Fibroblast of the aortic adventitia (primary cell): ENCODE measurements at regions not wholly inside any gene's neighbourhood (a gene's known extent, or its start where the extent isn't known, plus 50 kb on each side); places are given as distances from the start of the nearest gene placed in this dataset.

ENCODE experiments used
- DNase-seq: peaks from one replicate; pipeline ENCODE4 v3.0.0-alpha.2; 2010; ENCODE audit warnings: low read depth
- H3K4me3 ChIP-seq: 2 replicates; pipeline ENCODE4 v1.5.1; 2011; ENCODE audit warnings: low read depth, mild to moderate bottlenecking, control low read depth, low read length, moderate library complexity
- TF ChIP-seq, protein P1 (sequence below): IDR thresholded peaks from 2 replicates; pipeline ENCODE4 v1.5.1; 2011; ENCODE audit warnings: mild to moderate bottlenecking, low read length, control low read depth, inconsistent platforms; ENCODE audit not compliant: insufficient read depth

DNA sequence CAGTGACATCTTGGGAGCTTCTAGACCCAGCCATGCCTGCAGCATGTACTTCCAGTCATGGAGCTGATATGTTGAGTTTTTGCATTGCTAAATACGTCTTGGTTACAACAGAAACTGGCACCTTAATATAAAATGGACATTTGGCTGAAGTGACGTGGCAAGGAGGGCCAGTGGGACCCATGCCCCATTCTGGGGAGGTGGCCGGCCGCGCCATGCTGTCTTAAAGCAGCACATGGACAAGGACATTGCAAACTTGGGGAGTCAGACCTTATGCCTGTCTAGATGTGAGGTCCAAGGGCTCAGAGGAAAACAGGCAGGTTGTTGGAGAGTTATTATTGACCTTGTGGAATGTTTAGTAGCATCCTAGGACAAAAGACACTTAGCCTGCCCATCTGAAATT, 588.0 kb upstream of the CDH4 start:
- DNase-seq = no peak
- TF ChIP-seq, protein P1, sequence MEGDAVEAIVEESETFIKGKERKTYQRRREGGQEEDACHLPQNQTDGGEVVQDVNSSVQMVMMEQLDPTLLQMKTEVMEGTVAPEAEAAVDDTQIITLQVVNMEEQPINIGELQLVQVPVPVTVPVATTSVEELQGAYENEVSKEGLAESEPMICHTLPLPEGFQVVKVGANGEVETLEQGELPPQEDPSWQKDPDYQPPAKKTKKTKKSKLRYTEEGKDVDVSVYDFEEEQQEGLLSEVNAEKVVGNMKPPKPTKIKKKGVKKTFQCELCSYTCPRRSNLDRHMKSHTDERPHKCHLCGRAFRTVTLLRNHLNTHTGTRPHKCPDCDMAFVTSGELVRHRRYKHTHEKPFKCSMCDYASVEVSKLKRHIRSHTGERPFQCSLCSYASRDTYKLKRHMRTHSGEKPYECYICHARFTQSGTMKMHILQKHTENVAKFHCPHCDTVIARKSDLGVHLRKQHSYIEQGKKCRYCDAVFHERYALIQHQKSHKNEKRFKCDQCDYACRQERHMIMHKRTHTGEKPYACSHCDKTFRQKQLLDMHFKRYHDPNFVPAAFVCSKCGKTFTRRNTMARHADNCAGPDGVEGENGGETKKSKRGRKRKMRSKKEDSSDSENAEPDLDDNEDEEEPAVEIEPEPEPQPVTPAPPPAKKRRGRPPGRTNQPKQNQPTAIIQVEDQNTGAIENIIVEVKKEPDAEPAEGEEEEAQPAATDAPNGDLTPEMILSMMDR = no peak
- H3K4me3 ChIP-seq = no peak overlapping the region

DNA sequence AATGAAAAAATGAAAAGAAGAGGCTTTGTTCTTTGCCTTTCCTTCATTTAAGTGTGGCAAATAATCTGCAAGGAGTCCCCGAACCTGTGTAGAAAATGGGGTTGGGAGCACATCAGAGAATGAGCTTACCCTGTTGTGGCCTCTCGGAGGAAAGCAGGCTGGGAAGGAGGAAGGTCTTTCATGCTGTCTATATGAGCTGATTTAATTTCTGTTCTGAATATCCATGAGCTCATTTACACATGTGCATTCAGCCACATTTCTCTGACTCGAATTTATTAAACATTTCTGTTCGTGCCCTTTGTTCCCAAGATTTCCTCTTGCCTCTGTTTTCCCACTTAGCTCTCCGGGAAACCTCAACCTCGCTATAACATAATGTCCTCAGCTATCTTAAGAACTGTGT, 584.4 kb upstream of the CDH4 start:
- no peak for DNase-seq
- TF ChIP-seq, protein P1 = no peak
- no peak overlapping the region for H3K4me3 ChIP-seq

DNA sequence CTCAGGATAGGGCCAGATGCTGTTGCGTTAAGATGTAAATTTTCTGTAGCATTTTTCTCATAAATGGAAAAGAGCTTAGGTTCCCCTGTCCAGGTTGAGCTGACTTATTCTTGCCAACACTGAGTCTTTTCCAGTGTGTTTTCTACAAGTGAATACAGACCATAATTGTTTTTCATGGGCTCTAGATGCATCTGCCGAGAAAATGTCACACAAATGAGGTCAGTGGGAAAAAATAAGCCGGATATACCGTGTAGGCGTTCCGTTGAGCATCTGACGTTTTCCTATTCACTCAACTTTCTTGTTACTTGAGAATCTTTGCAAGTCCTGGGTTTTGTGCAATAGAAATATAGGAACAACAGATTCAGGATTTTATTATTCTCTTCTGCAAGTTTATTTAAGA, 582.9 kb upstream of the CDH4 start:
- no peak for DNase-seq
- H3K4me3 ChIP-seq = no peak overlapping the region
- TF ChIP-seq, protein P1 = no peak

DNA sequence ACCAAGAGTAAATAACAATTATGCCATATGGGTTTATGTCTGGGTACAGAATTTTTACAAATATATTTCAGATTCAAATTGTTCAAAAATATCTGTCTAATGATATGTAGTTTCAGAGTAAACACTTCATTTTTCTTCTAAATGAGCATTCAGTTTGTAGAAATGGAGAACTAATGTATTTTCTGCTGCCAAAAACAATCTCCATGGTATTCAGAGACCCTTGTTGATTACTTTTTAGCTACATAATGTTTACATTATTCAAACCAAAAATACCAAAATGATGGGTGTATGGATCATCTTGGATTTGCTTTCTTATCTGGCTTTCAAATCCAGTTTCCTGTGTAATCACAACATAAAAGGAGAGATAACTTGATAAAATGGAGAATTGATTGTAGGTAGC, 576.0 kb upstream of the CDH4 start:
- TF ChIP-seq, protein P1 = no peak
- H3K4me3 ChIP-seq = no peak overlapping the region
- DNase-seq = no peak

DNA sequence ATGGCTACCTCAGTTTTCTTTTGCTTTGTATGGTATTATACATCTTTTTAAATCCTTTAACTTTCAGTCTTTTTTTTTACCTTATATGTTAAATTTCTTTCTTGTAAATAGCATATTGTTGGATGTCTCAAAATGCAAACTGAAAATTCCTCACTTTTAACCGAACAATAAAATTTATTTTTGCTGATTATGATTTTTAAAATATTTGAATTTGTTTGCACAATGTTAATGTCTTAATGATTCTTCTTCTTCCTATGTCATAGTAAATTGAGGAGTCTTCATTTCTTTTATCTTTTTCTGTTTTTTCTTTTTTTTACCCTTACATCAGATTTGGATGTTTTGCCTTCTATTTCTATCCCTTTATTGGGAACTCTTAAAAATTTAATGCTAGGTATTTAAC, 574.2 kb upstream of the CDH4 start:
- DNase-seq = no peak
- H3K4me3 ChIP-seq = no peak overlapping the region
- TF ChIP-seq, protein P1 = no peak

DNA sequence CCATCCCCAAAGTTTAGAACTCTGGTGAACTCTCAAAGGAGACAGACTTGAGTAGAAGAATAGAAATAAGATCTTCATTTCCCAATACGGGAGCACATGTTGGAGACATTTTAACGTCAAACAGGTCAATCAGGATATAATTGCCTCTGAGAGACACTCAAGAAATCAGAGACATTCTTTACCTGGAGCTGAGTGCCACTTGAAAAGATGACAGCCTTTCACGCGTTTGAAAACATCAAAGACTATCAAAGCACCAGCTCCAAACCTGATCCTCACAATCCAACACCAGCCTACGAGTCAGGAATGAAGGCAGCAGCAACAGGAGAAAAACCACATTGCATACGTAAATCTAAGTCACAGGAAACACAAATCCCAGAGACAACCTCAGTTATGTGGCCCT, 571.5 kb upstream of the CDH4 start:
- no peak overlapping the region for H3K4me3 ChIP-seq
- no peak for DNase-seq
- TF ChIP-seq, protein P1 = no peak

DNA sequence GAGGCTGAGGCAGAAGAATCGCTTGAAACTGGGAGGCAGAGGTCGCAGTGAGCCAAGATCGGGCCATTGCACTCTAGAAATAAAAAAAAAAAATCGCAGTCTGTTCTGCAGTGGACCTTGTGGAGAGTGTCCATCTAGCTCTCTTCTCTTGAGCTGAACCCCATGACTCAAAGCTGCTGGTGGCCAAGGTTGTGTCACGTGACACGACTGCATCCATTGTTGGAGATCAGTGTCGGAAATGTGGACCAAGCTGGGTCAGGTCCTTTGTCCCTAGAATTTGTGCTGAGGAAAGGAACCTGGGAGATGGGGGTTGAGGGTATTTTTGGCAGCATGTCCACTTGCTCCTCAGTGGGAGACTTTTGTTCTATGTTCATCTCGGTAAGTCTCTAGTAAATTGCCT, 564.8 kb upstream of the CDH4 start:
- no peak overlapping the region for H3K4me3 ChIP-seq
- DNase-seq = no peak
- TF ChIP-seq, protein P1 = no peak
